T-helper 2 cell treated with Interferon-gamma antibody and Interleukin-4, amounts not matched to agents 5 μg/mL and 100 μg/mL, for 36 hours (primary cell): ENCODE measurements at regions not wholly inside any gene's neighbourhood (a gene's known extent, or its start where the extent isn't known, plus 50 kb on each side); places are given as distances from the start of the nearest gene placed in this dataset.

Source experiments
- DNase-seq: peaks from one replicate; pipeline ENCODE4 v3.0.0; 2021; ENCODE audit warnings: low spot score
- H3K27ac Mint-ChIP-seq: one replicate; pipeline ENCODE4 v1.8.0; 2021; ENCODE audit warnings: mild to moderate bottlenecking, mixed read lengths
- H3K27me3 Mint-ChIP-seq: one replicate; pipeline ENCODE4 v1.8.0; 2021; ENCODE audit warnings: low read depth, mixed read lengths
- H3K36me3 Mint-ChIP-seq: one replicate; pipeline ENCODE4 v1.8.0; 2021; ENCODE audit warnings: low read depth, mixed read lengths
- H3K4me1 Mint-ChIP-seq: one replicate; pipeline ENCODE4 v1.8.0; 2021; ENCODE audit warnings: low read depth, mixed read lengths
- H3K4me3 Mint-ChIP-seq: one replicate; pipeline ENCODE4 v1.8.0; 2022; ENCODE audit warnings: mild to moderate bottlenecking, moderate library complexity, mixed read lengths
- H3K9me3 Mint-ChIP-seq: one replicate; pipeline ENCODE4 v1.8.0; 2021; ENCODE audit warnings: mixed read lengths

GRCh38 chr7:138233189-138233588 lies 156.9 kb downstream of the AKR1D1 start:
- Mint-ChIP-seq H3K27me3 (no peaks in the 10 kb centered on the region), H3K4me3 (no peak overlapping the region), H3K36me3 (no peaks in the 10 kb centered on the region), H3K27ac (no peak overlapping the region), H3K4me1 (no peaks in the 10 kb centered on the region), H3K9me3 (no peaks in the 10 kb centered on the region)
- no peak for DNase-seq

DNA sequence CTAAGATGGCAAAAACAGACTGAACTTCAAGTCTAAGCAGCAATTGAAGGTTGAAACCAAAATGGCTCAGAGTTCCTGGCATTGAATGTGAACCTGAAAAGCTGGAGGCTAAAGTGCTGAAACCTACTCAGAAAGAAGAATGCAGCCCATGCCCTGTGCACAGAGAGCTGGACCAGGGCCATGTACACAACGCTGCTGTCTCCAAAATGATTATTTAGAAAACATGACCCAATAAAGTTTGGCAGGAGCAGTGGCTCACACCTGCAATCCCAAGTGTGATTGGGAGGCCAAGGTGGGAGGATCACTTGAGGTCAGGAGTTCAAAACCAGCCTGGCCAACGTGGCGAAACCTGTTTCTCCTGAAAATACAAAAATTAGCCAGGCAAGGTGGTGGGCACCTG lies 158.9 kb downstream of the AKR1D1 start:
- Mint-ChIP-seq H3K36me3 (no peaks in the 10 kb centered on the region), H3K4me1 (no peaks in the 10 kb centered on the region), H3K4me3 (no peak overlapping the region), H3K27me3 (no peaks in the 10 kb centered on the region), H3K9me3 (no peaks in the 10 kb centered on the region), H3K27ac (no peak overlapping the region)
- no peak for DNase-seq

- H3K4me3 Mint-ChIP-seq = no peak overlapping the region
- no peak for DNase-seq
- no peaks in the 10 kb centered on the region for H3K27me3 Mint-ChIP-seq
- H3K36me3 Mint-ChIP-seq = no peaks in the 10 kb centered on the region
- no peaks in the 10 kb centered on the region for H3K4me1 Mint-ChIP-seq
- no peak overlapping the region for H3K27ac Mint-ChIP-seq
- no peaks in the 10 kb centered on the region for H3K9me3 Mint-ChIP-seq
Measured at GRCh38 chr7:138237995-138238394, 161.7 kb downstream of the AKR1D1 start.

DNA sequence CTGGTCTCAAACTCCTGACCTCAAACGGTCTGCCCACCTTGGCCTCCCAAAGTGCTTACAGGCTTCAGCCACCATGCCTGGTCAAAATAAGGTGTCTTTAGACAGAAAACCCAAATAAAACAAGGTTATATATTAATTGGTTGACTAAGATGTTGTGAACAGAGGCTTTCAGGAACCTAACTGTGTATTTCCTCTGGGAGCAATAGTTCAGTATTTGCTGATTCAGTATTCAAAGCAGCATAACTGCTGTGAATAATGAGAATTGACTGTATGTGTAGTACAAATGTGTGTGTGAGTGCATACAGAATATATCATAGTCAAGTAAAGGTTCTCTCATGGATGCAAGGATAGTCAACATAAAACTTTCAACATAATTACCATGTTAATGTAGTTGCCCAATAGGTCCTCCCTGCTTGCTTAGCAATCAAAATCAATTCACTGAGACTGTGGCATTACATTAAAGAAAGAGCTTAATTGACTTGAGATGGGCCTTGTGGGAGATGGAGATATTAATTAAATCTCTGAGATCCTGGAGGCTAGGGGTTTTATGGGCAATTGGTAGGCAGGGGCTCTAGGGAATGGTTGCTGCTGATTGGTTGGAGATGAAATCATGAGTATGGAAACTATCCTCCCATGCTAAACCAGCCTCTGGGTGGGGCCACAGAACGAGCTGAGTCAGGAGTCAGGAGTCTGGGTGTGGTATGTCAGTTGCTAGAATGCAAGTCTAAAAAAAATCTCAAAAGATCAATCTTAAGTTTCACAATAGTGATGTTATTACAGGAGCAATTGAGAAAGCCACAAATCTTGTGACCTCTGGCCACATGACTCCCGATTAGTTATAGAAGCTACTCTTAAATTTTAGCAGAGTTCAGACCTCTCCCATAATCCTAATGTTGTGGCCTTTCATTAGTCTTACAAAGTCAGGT lies 162.7 kb downstream of the AKR1D1 start:
- Mint-ChIP-seq H3K4me1 (no peaks in the 10 kb centered on the region), H3K36me3 (no peaks in the 10 kb centered on the region), H3K27ac (no peak overlapping the region), H3K9me3 (no peaks in the 10 kb centered on the region), H3K27me3 (no peaks in the 10 kb centered on the region), H3K4me3 (no peak overlapping the region)
- no peak for DNase-seq

DNA sequence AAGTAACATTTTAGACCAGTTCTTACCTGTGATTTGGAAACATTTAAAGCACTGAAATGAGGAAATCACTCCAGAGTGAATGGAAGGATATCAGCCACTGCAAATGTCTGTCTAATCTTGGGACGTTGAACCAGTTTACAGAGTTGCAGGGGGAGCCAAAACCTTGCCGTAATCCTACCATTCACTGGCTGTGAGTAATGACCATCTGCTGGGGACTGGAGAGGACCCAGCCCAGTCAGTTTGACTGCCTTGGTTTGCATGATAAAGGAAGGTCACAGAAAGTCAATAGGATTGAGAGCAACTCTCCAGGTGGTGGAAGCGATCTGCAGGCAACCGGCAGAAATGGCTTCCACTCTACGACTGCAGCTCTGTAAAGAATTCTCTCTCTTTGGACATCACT lies 167.2 kb downstream of the AKR1D1 start:
- no peak for DNase-seq
- no peaks in the 10 kb centered on the region for H3K36me3 Mint-ChIP-seq
- peaks cover 8% of the 10 kb centered on the region for H3K9me3 Mint-ChIP-seq
- H3K4me3 Mint-ChIP-seq = no peak overlapping the region
- H3K4me1 Mint-ChIP-seq = no peaks in the 10 kb centered on the region
- no peak overlapping the region for H3K27ac Mint-ChIP-seq
- H3K27me3 Mint-ChIP-seq = peaks cover 2% of the 10 kb centered on the region

DNA sequence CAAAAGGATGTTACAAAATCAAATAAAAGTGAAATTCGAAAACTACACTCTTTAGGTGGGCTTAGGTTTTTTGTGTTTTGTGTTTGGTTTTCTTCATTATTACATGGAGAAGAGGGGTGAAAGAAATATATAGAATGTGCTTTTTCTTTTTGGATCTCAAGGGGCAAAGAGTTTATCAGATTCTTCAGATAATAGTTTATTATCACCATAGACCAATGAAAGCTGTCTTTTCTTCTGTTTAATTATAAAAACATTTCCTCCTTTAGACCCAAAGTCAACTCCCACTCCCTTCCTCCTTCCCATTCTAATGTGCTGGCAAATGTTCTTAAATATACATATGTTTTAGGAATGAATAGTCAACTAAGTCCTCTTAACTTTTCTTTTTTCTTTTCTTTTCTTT lies 167.6 kb downstream of the AKR1D1 start:
- no peak overlapping the region for H3K4me3 Mint-ChIP-seq
- no peaks in the 10 kb centered on the region for H3K36me3 Mint-ChIP-seq
- H3K27ac Mint-ChIP-seq = no peak overlapping the region
- peaks cover 8% of the 10 kb centered on the region for H3K9me3 Mint-ChIP-seq
- H3K4me1 Mint-ChIP-seq = no peaks in the 10 kb centered on the region
- peaks cover 2% of the 10 kb centered on the region for H3K27me3 Mint-ChIP-seq
- DNase-seq = no peak

GRCh38 chr7:138244606-138245005 lies 168.3 kb downstream of the AKR1D1 start:
- Mint-ChIP-seq H3K27ac (no peak overlapping the region), H3K4me3 (no peak overlapping the region), H3K36me3 (no peaks in the 10 kb centered on the region), H3K9me3 (peaks cover 8% of the 10 kb centered on the region), H3K4me1 (no peaks in the 10 kb centered on the region), H3K27me3 (peaks cover 2% of the 10 kb centered on the region)
- no peak for DNase-seq

DNA sequence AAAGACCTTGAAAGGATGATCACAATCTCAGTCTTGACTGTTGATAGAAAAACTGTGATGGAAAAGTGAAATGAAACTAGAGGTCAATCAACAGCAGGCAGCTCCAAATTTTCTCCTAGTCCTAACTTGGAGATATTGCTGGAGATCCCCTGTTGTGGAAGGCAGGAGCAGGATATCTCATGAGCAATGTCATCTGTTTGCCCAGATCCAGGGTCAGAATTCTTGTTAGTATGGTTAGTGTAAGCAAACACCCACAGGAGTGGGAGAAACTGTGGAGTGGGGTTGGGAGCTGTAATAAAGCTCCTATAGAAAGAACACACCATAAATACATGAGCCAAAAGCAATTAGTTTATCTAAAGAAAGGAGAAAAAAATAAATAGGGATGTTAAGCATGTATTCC lies 169.0 kb downstream of the AKR1D1 start:
- Mint-ChIP-seq H3K9me3 (peaks cover 9% of the 10 kb centered on the region), H3K4me1 (no peaks in the 10 kb centered on the region), H3K36me3 (no peaks in the 10 kb centered on the region), H3K27me3 (peaks cover 2% of the 10 kb centered on the region), H3K4me3 (no peak overlapping the region), H3K27ac (no peak overlapping the region)
- DNase-seq = no peak

DNA sequence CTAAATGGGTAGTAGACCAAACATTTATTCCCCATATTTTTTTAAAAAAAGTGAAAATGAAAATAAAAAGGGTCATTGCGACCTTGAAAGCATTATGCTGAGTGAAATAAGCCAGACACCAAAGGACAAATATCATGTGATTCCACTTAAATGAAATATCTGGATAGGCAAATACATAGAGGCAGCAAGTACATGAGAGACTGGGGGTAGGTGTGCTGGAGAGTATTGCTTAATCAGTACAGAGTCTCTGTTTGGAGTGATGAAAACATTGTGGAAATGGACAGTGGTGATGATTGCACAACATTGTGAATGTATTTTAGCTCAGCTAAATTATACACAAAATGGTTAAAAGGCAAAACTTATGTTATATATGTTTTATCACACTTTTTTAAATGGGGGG lies 169.4 kb downstream of the AKR1D1 start:
- Mint-ChIP-seq H3K27ac (no peak overlapping the region), H3K4me3 (no peak overlapping the region), H3K27me3 (peaks cover 2% of the 10 kb centered on the region), H3K9me3 (peaks cover 12% of the 10 kb centered on the region), H3K36me3 (no peaks in the 10 kb centered on the region), H3K4me1 (no peaks in the 10 kb centered on the region)
- DNase-seq = no peak

DNA sequence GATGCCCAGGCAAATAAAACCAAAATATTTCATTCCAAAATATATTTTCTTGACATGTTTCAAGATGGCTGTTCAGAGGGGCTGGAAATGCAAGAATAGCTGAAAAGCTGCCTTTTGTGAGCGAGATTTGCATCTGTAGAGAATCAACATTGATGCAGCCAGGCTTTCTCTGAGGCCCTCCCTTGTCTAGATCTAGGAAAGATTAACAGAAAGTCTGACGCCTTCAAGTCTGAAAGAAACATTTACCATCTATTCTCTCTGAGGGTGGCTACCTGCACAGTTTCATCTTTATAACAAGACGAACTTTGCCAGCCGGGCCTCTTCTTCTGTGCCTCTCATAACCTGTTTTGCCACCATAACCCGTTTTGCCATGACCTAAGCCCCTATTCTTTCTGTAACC lies 170.2 kb downstream of the AKR1D1 start:
- Mint-ChIP-seq H3K4me3 (no peak overlapping the region), H3K36me3 (no peaks in the 10 kb centered on the region), H3K27ac (no peak overlapping the region), H3K9me3 (peaks cover 12% of the 10 kb centered on the region), H3K4me1 (no peaks in the 10 kb centered on the region), H3K27me3 (peaks cover 2% of the 10 kb centered on the region)
- DNase-seq = no peak

DNA sequence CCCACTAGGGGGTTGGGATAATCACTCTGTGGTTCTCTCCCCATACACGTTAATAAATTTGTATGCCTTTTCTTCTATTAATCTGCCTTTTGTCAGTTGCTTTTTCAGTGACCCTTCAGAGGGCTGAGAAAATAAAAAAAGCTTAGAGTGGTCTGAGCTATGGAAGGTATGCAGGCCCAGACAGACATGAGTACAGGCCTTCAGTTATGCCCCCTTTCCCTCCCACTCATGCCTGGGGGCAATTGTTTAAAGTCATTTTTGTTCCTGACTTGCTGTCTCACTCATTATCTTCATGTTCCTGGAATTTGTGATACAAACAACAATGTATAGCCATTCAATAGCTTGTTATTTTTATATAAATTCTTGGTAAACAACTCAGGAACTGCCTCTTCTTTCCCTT lies 170.8 kb downstream of the AKR1D1 start:
- no peak for DNase-seq
- Mint-ChIP-seq H3K4me1 (no peaks in the 10 kb centered on the region), H3K36me3 (no peaks in the 10 kb centered on the region), H3K4me3 (no peak overlapping the region), H3K27me3 (peaks cover 2% of the 10 kb centered on the region), H3K9me3 (peaks cover 12% of the 10 kb centered on the region), H3K27ac (no peak overlapping the region)

DNA sequence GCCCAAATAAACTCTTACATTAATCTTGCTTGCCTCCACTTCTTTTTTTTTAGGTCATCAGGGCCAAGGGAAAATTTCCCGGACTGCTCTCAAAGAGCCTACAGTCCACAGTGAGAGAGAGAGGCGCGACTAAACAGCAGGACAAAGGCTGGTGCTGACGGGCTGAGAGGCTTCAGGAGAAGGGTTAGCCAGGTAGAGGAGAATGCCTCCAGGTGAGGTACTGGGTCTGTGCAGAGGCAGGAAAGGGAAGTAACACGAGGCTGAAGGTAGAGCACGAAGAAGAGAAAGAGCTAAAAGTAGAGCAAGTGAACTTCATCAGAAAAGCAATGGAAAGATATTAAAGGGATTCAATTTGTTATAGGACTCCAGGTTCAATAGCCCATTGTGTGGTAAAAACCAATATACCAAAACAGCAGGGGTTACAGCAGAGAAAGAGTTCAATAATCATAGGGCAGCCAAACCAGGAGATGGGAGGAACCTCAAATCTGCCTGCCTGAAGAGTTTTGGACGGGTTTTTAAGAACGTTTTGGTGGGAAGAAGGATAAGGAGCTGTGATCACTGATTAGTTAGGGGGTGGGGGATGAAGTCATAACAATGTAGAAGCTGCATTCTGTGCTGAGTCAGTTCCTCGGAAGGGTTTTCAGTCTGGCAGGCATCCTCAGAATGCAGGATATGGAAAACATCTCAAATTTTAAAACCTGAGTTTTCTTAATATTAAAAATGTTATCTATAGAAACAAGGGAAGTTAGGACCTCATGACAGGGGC lies 171.5 kb downstream of the AKR1D1 start:
- Mint-ChIP-seq H3K27ac (no peak overlapping the region), H3K4me3 (no peak overlapping the region), H3K9me3 (peaks cover 12% of the 10 kb centered on the region), H3K4me1 (no peaks in the 10 kb centered on the region), H3K27me3 (peaks cover 2% of the 10 kb centered on the region), H3K36me3 (no peaks in the 10 kb centered on the region)
- no peak for DNase-seq

GRCh38 chr7:138248609-138249008 lies 172.3 kb downstream of the AKR1D1 start:
- H3K27me3 Mint-ChIP-seq = peaks cover 2% of the 10 kb centered on the region
- H3K27ac Mint-ChIP-seq = no peak overlapping the region
- peaks cover 12% of the 10 kb centered on the region for H3K9me3 Mint-ChIP-seq
- no peak for DNase-seq
- H3K4me3 Mint-ChIP-seq = no peak overlapping the region
- no peaks in the 10 kb centered on the region for H3K4me1 Mint-ChIP-seq
- no peaks in the 10 kb centered on the region for H3K36me3 Mint-ChIP-seq

- H3K4me1 Mint-ChIP-seq = no peaks in the 10 kb centered on the region
- no peak overlapping the region for H3K27ac Mint-ChIP-seq
- H3K4me3 Mint-ChIP-seq = no peak overlapping the region
- DNase-seq = no peak
- no peaks in the 10 kb centered on the region for H3K36me3 Mint-ChIP-seq
- H3K27me3 Mint-ChIP-seq = no peaks in the 10 kb centered on the region
- H3K9me3 Mint-ChIP-seq = peaks cover 12% of the 10 kb centered on the region
Measured at GRCh38 chr7:138249975-138250374, 173.7 kb downstream of the AKR1D1 start.
